ENCODE measurements at regions not wholly inside any gene's neighbourhood (a gene's known extent, or its start where the extent isn't known, plus 50 kb on each side); places are given as distances from the start of the nearest gene placed in this dataset.

DNA sequence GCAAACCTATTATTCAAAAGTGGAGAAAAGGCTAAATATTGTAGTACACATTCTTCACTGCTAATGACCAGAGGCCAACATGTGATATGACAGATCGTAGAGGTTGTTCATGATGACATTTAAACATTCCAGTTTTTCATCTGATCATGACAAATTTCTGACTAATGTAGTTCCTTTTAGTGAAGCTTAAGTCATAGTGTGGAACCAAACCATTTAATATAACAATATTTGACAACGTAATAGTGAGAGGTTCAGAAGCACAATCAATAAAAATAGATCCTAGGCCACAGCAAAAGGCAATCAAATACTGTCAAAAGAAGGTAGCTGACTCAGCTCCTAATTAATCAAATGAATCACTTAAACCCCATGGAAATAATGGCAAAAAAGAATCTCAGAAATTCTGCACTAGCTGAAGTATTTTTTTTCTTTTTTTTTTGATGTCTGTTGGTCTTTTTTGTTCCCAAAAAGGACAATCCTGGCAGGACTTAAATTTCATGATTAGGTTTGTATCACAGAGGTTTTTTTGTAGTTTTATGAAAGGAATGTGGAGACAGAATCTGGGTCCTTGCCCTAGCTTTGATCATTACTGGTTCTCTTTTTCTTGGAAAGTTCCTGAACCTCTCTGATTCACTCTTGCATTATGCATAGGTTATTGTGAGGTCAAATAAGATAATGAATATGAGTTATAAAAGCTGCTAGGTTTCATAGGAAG, 795.0 kb downstream of the DTWD2 start:
- H3K4me3 ChIP-seq (ENCODE audit: low read length) = no peak overlapping the region
- no peaks in the 10 kb centered on the region for H3K36me3 ChIP-seq (ENCODE audit: control insufficient read depth, insufficient read depth, low read length)
- no peaks in the 10 kb centered on the region for H3K4me1 ChIP-seq (ENCODE audit: control insufficient read depth, insufficient read depth, low read length)
- no CpG with 5 or more reads among the region's 2 CpGs for WGBS (ENCODE audit: insufficient coverage)
- H3K9me3 ChIP-seq (replicated peaks; ENCODE audit: control insufficient read depth, low read depth, low read length) = no peaks in the 10 kb centered on the region
- H3K27me3 ChIP-seq (ENCODE audit: control insufficient read depth, insufficient read depth, low read length) = no peaks in the 10 kb centered on the region
- no peak for DNase-seq
- no peak overlapping the region for H3K27ac ChIP-seq (ENCODE audit: low read length)

DNA sequence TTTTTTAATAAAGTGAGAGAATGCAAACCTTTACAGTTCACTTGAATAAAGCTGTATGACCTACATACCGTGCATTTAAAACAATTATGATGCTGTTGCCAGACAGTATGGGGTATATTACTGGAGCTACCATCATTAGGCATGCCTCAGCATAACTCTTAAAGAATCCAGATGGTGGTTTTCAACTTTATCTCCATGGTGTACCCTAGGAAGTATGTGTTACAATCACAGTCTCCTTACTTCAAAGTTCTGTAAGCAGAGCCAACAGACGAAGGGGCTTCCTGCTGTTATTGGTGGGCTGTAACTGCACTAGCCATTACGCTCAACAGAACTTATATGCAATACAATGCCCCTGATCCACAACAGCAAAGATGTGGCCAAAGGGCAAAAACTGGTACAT, 803.3 kb downstream of the DTWD2 start:
- WGBS (ENCODE audit: insufficient coverage) = no CpG with 5 or more reads among the region's 3 CpGs
- Histone ChIP-seq H3K4me1 (ENCODE audit: control insufficient read depth, insufficient read depth, low read length) (no peaks in the 10 kb centered on the region), H3K27me3 (ENCODE audit: control insufficient read depth, insufficient read depth, low read length) (no peaks in the 10 kb centered on the region), H3K36me3 (ENCODE audit: control insufficient read depth, insufficient read depth, low read length) (no peaks in the 10 kb centered on the region), H3K4me3 (ENCODE audit: low read length) (no peak overlapping the region), H3K9me3 (replicated peaks; ENCODE audit: control insufficient read depth, low read depth, low read length) (no peaks in the 10 kb centered on the region), H3K27ac (ENCODE audit: low read length) (no peak overlapping the region)
- DNase-seq = peak; percentile 15

DNA sequence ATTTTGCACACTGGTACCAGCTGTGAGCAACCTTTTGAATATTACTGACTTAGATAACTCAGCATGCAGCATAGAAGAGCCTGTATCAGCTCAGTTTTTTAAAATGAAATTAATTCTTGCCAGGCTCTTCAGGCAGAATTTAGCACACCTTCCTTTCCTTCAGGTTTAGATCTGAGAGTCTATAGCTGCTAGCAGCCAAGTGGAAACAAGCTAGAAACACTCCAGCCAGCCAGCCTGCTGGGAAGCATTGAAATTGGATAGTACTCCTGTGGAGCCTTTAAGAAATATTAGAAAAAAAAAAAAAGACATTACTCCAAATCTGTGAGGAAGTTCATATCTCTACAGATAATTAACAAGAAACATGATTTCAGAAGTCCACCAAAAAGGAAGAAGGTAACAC, 812.2 kb downstream of the DTWD2 start:
- Histone ChIP-seq H3K4me1 (ENCODE audit: control insufficient read depth, insufficient read depth, low read length) (no peaks in the 10 kb centered on the region), H3K9me3 (replicated peaks; ENCODE audit: control insufficient read depth, low read depth, low read length) (no peaks in the 10 kb centered on the region), H3K27me3 (ENCODE audit: control insufficient read depth, insufficient read depth, low read length) (no peaks in the 10 kb centered on the region), H3K27ac (ENCODE audit: low read length) (no peak overlapping the region), H3K36me3 (ENCODE audit: control insufficient read depth, insufficient read depth, low read length) (no peaks in the 10 kb centered on the region), H3K4me3 (ENCODE audit: low read length) (no peak overlapping the region)
- DNase-seq = no peak

DNA sequence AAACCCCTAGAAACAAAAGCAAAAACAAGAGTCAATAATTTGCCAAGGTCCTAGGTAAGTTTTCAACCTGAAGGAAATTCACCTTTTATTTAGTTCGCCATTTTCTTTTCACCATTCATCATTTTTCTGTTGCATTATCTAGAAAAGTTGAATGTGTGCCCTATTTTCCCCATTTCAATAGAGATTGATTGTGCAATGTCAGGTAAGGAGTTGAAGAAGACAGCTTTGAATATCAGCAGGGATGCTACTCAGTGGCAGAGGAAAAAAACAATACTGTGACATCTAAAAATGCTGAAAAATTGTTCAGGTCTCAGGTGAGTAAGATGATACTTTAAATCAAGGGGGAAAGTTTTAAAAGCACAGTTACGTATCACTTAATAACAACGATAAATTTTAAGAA, 813.7 kb downstream of the DTWD2 start:
- no peak overlapping the region for H3K4me3 ChIP-seq (ENCODE audit: low read length)
- no peaks in the 10 kb centered on the region for H3K36me3 ChIP-seq (ENCODE audit: control insufficient read depth, insufficient read depth, low read length)
- DNase-seq = no peak
- H3K27ac ChIP-seq (ENCODE audit: low read length) = no peak overlapping the region
- no peaks in the 10 kb centered on the region for H3K4me1 ChIP-seq (ENCODE audit: control insufficient read depth, insufficient read depth, low read length)
- H3K9me3 ChIP-seq (replicated peaks; ENCODE audit: control insufficient read depth, low read depth, low read length) = no peaks in the 10 kb centered on the region
- WGBS (ENCODE audit: insufficient coverage) = no CpG with 5 or more reads among the region's 3 CpGs
- H3K27me3 ChIP-seq (ENCODE audit: control insufficient read depth, insufficient read depth, low read length) = no peaks in the 10 kb centered on the region

DNA sequence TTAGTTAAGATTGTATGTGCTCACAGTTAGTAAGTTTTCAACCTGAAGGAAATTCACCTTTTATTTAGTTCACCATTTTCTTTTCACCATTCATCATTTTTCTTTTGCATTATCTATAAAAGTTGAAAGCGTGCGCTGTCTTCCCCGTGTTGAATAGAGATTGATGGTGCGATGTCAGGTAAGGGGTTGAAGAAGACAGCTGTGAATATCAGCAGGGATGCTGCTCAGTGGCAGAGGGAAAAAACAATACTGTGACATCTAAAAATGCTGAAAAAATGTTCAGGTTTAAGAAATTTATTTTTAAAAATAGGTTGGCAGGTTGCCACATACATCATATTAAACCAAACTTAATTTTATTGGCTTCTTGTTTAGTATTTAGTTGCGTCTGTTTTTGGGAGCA, 815.0 kb downstream of the DTWD2 start:
- 100% methylated on average over 1 of the region's 5 CpGs for WGBS (ENCODE audit: insufficient coverage)
- Histone ChIP-seq H3K27ac (ENCODE audit: low read length) (no peak overlapping the region), H3K4me3 (ENCODE audit: low read length) (no peak overlapping the region), H3K36me3 (ENCODE audit: control insufficient read depth, insufficient read depth, low read length) (no peaks in the 10 kb centered on the region), H3K27me3 (ENCODE audit: control insufficient read depth, insufficient read depth, low read length) (no peaks in the 10 kb centered on the region), H3K9me3 (replicated peaks; ENCODE audit: control insufficient read depth, low read depth, low read length) (no peaks in the 10 kb centered on the region), H3K4me1 (ENCODE audit: control insufficient read depth, insufficient read depth, low read length) (no peaks in the 10 kb centered on the region)
- no peak for DNase-seq

DNA sequence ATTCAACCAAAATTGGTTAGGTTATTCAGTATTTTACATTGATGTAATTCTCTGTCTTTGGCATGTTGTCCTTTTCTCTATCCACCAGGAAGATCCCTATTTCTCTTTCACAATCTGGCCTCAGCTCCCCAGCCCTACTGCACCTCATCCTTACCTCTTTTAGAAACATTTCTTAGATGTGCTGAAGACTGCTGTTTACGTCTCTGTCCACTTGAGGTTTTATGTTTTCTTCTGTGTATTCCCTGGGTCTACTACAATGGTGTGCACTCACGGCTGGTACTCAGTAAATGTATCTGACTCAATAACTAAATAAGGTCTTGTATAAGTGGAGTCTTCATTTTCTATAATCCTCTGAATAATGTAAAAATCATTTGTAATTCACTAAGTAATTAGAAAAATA, 822.7 kb downstream of the DTWD2 start:
- Histone ChIP-seq H3K4me1 (ENCODE audit: control insufficient read depth, insufficient read depth, low read length) (no peaks in the 10 kb centered on the region), H3K36me3 (ENCODE audit: control insufficient read depth, insufficient read depth, low read length) (no peaks in the 10 kb centered on the region), H3K27ac (ENCODE audit: low read length) (no peak overlapping the region), H3K4me3 (ENCODE audit: low read length) (no peak overlapping the region), H3K27me3 (ENCODE audit: control insufficient read depth, insufficient read depth, low read length) (no peaks in the 10 kb centered on the region), H3K9me3 (replicated peaks; ENCODE audit: control insufficient read depth, low read depth, low read length) (no peaks in the 10 kb centered on the region)
- no peak for DNase-seq
- WGBS (ENCODE audit: insufficient coverage) = no CpG with 5 or more reads among the region's 2 CpGs

DNA sequence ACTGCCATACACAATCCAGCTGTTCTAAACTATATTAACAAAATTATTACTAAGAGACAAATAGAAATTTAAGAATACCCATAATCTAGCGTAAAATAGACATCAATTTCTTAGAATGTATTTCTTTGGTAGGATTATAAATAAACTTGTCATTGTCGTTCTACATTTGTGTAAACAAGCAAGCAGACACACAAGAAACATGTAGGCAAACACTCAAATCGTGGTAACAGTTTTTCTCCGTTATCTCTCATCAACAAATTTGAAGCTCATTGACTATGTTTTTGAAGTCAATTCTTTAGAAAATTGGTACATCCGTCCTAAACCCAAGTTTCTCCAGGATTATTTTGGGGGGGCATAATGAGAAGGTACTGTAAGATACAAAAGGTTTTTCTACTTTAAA, 832.2 kb downstream of the DTWD2 start:
- Histone ChIP-seq H3K4me3 (ENCODE audit: low read length) (no peak overlapping the region), H3K4me1 (ENCODE audit: control insufficient read depth, insufficient read depth, low read length) (no peaks in the 10 kb centered on the region), H3K9me3 (replicated peaks; ENCODE audit: control insufficient read depth, low read depth, low read length) (no peaks in the 10 kb centered on the region), H3K27me3 (ENCODE audit: control insufficient read depth, insufficient read depth, low read length) (no peaks in the 10 kb centered on the region), H3K36me3 (ENCODE audit: control insufficient read depth, insufficient read depth, low read length) (no peaks in the 10 kb centered on the region), H3K27ac (ENCODE audit: low read length) (no peak overlapping the region)
- DNase-seq = no peak
- no CpG with 5 or more reads among the region's 5 CpGs for WGBS (ENCODE audit: insufficient coverage)

DNA sequence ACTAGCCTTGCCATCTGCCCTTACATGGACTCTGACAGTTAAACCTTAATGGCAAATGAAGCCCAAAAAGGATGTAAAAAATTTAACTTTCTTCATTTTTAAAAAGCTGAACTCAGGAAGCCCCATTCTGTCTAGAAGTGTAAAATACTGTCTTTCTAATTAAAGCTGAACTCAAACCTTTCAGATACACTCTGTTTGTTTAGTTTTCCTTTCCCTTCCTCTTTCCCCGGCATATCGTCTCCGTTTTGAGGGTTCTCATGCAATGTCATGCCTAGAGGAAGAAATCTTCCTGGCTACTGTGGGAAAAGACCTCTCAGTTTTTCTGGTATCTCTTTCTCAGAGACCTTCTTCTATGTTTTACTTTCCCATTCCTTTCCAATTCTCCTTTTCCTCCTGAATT, 841.5 kb downstream of the DTWD2 start:
- Histone ChIP-seq H3K4me3 (ENCODE audit: low read length) (no peak overlapping the region), H3K4me1 (ENCODE audit: control insufficient read depth, insufficient read depth, low read length) (no peaks in the 10 kb centered on the region), H3K9me3 (replicated peaks; ENCODE audit: control insufficient read depth, low read depth, low read length) (no peaks in the 10 kb centered on the region), H3K27ac (ENCODE audit: low read length) (no peak overlapping the region), H3K27me3 (ENCODE audit: control insufficient read depth, insufficient read depth, low read length) (no peaks in the 10 kb centered on the region), H3K36me3 (ENCODE audit: control insufficient read depth, insufficient read depth, low read length) (no peaks in the 10 kb centered on the region)
- whole genome bisulfite sequencing (ENCODE audit: insufficient coverage) = 93% methylated on average over 3 of the region's 3 CpGs
- no peak for DNase-seq

DNA sequence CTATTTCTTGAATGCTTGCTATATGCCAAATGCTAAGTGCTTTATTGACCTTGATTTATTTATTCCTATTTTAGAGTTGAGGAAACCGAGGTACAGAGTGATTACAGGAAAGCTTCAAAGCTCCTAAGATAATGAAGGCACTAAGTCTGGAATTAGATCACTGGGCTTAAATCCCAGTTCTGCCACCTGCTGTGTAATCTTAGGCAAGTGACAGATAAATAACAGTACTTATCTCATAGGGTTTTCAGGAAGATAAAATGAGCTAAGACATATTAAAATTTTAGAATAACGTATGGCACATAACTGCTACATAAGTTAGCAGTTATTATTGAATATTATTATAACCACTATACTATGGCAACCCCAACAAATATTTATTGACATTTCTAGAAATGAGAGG, 843.8 kb downstream of the DTWD2 start:
- Histone ChIP-seq H3K4me1 (ENCODE audit: control insufficient read depth, insufficient read depth, low read length) (no peaks in the 10 kb centered on the region), H3K27me3 (ENCODE audit: control insufficient read depth, insufficient read depth, low read length) (no peaks in the 10 kb centered on the region), H3K36me3 (ENCODE audit: control insufficient read depth, insufficient read depth, low read length) (no peaks in the 10 kb centered on the region), H3K27ac (ENCODE audit: low read length) (no peak overlapping the region), H3K9me3 (replicated peaks; ENCODE audit: control insufficient read depth, low read depth, low read length) (no peaks in the 10 kb centered on the region), H3K4me3 (ENCODE audit: low read length) (no peak overlapping the region)
- no CpG with 5 or more reads among the region's 2 CpGs for WGBS (ENCODE audit: insufficient coverage)
- DNase-seq = no peak

DNA sequence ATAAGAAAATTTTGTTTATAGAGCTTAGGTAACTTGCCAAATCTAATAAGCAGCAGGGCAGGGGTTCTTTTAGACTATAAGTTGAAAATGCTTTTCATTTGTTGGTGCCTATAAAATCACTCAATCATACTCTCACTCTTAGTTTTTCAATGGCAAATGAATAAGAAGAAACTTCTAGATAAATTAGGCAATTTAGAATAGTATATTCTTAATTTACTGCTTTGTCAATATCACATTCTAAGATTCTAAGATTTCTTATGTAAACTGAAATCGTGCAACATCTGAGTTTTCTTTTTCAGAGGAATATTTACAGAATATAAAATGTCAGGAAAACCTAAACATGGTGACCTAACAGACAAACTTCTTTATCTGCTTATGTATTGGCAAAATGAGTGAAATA, 849.0 kb downstream of the DTWD2 start:
- DNase-seq = no peak
- no peaks in the 10 kb centered on the region for H3K27me3 ChIP-seq (ENCODE audit: control insufficient read depth, insufficient read depth, low read length)
- no peak overlapping the region for H3K27ac ChIP-seq (ENCODE audit: low read length)
- no peaks in the 10 kb centered on the region for H3K9me3 ChIP-seq (replicated peaks; ENCODE audit: control insufficient read depth, low read depth, low read length)
- no CpG with 5 or more reads among the region's 1 CpG for WGBS (ENCODE audit: insufficient coverage)
- no peaks in the 10 kb centered on the region for H3K36me3 ChIP-seq (ENCODE audit: control insufficient read depth, insufficient read depth, low read length)
- H3K4me1 ChIP-seq (ENCODE audit: control insufficient read depth, insufficient read depth, low read length) = no peaks in the 10 kb centered on the region
- no peak overlapping the region for H3K4me3 ChIP-seq (ENCODE audit: low read length)

DNA sequence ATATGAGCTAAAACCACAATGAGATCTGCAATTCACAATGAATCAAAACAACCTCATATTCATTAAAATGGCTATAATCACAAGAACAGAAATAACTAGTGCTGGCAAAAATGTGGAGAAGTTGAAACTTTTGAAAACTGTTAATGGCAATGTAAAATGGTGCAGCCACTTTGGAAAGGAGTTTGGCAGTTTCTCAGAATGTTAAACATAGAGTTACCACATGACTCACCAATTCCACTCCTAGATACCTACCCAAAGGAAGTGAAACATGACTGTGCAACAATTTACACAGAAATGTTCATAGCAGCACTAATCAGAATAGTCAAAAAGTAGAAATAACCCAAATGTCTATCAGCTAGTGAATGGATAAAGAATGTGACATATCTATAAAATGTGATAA, 862.2 kb downstream of the DTWD2 start:
- no peaks in the 10 kb centered on the region for H3K9me3 ChIP-seq (replicated peaks; ENCODE audit: control insufficient read depth, low read depth, low read length)
- H3K4me1 ChIP-seq (ENCODE audit: control insufficient read depth, insufficient read depth, low read length) = no peaks in the 10 kb centered on the region
- H3K27ac ChIP-seq (ENCODE audit: low read length) = no peak overlapping the region
- no peaks in the 10 kb centered on the region for H3K27me3 ChIP-seq (ENCODE audit: control insufficient read depth, insufficient read depth, low read length)
- DNase-seq = no peak
- no peaks in the 10 kb centered on the region for H3K36me3 ChIP-seq (ENCODE audit: control insufficient read depth, insufficient read depth, low read length)
- H3K4me3 ChIP-seq (ENCODE audit: low read length) = no peak overlapping the region

Data from muscle of leg (tissue), 3 donors.